Prostate gland (tissue), 2 donors: ENCODE measurements at regions not wholly inside any gene's neighbourhood (a gene's known extent, or its start where the extent isn't known, plus 50 kb on each side); places are given as distances from the start of the nearest gene placed in this dataset.

Experiments
- CTCF ChIP-seq, 4 experiments: fragments of 200-600 bp in 2 of 4; fragments of 450-650 bp in 2 of 4; sonication (generic) in 2 of 4; IDR thresholded peaks; 1 replicate in 3 of 4; 2 replicates in 1 of 4; pipeline ENCODE4 v1.5.1; 2016 to 2019; ENCODE audit warnings: antibody characterized with exemption in 4 of 4, mild to moderate bottlenecking in 2 of 4, moderate library complexity in 2 of 4
- POLR2A ChIP-seq: fragments of 450-650 bp; IDR thresholded peaks from one replicate; pipeline ENCODE4 v1.6.1; 2016; ENCODE audit warnings: antibody characterized with exemption, mild to moderate bottlenecking
- POLR2AphosphoS5 ChIP-seq: sonication (generic); formaldehyde crosslinking; IDR thresholded peaks from one replicate; pipeline ENCODE4 v1.6.1; 2017; ENCODE audit warnings: antibody characterized with exemption

- TF ChIP-seq CTCF (IDR thresholded peaks at IDR 0.05) (no peak), POLR2A (no peak), POLR2AphosphoS5 (no peak)
Observed at GRCh38 chr2:66036948-66037347, 398.0 kb upstream of the MEIS1 start.
